K562 (cell line): ENCODE measurements at regions not wholly inside any gene's neighbourhood (a gene's known extent, or its start where the extent isn't known, plus 50 kb on each side); places are given as distances from the start of the nearest gene placed in this dataset.

Experiments
- FOXK2 ChIP-seq, 2 experiments: fragments of 450-650 bp; IDR thresholded peaks in 1 of 2; conservative IDR thresholded peaks in 1 of 2; 2 replicates each; pipeline ENCODE4 v1.6.1; 2016; ENCODE audit warnings: low read depth in 2 of 2, mild to moderate bottlenecking in 1 of 2
- MAFK ChIP-seq: IDR thresholded peaks from 2 replicates; pipeline ENCODE4 v1.6.1; 2011; ENCODE audit warnings: low read length, improper control_type of control experiment
- NFIX ChIP-seq: fragments of 250-450 bp; sonication (Bioruptor Pico); IDR thresholded peaks from 2 replicates; pipeline ENCODE4 v1.4.0; 2020; ENCODE audit warnings: low read depth, mild to moderate bottlenecking, moderate library complexity
- YY1 ChIP-seq, 3 experiments: IDR thresholded peaks; 2 replicates each; pipeline ENCODE4 v1.6.1; 2011; ENCODE audit warnings: low read length in 2 of 3, mild to moderate bottlenecking in 2 of 3, moderate library complexity in 2 of 3, borderline replicate concordance in 1 of 3, control low read depth in 1 of 3, low read depth in 1 of 3; ENCODE audit not compliant: insufficient read depth in 3 of 3, insufficient replicate concordance in 2 of 3, control insufficient read depth in 1 of 3, insufficient read length in 1 of 3; ENCODE audit errors: extremely low read depth in 1 of 3
- ZBTB43 ChIP-seq: sonication (generic); formaldehyde crosslinking; IDR thresholded peaks from 2 replicates; pipeline ENCODE4 v1.8.0; 2023; ENCODE audit warnings: mild to moderate bottlenecking, missing genetic modification reagents

DNA sequence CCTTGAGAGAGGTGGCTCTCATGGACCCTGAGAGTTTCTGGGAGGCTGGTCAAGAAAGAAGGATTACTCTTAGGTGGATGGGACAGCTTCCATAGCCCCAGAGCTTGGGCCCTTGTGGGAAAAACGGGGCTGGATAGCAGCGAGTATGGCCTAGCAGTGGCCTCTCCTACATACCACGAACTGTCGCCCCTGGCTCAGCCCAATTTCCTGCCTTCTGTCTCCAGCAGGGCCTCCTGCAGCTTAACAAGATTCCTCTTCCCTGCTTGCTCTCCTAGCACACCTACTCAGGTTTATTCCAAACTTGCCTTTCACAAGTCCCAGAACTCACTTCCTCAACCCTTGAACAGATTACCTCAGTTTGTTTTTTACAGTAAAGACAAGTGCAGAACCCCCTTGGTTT is 139.7 kb upstream of the TPM1 start:
- TF ChIP-seq ZBTB43 (CRISPR knock-in tag) (no peak), FOXK2 (conservative IDR thresholded peaks at IDR 0.05 in 1 of 2, IDR thresholded peaks at IDR 0.05 in 1 of 2; ENCODE audit: low read depth in 2 of 2) (no peak), YY1 (IDR thresholded peaks at IDR 0.05; ENCODE audit: borderline replicate concordance in 1 of 3, control insufficient read depth in 1 of 3, extremely low read depth in 1 of 3, insufficient read depth in 3 of 3, insufficient read length in 1 of 3, insufficient replicate concordance in 2 of 3, low read depth in 1 of 3, low read length in 2 of 3) (no peak), MAFK (no peak), NFIX (no peak)
